ENCODE measurements at regions not wholly inside any gene's neighbourhood (a gene's known extent, or its start where the extent isn't known, plus 50 kb on each side); places are given as distances from the start of the nearest gene placed in this dataset.
A peak's percentile ranks its signal among the peaks of the same experiment; 100 is the strongest.
"Not testable (repeated sequence)": the region's sequence is repeated elsewhere in the genome, so short reads cannot be mapped to it uniquely, and the experiment has no call there.

DNA sequence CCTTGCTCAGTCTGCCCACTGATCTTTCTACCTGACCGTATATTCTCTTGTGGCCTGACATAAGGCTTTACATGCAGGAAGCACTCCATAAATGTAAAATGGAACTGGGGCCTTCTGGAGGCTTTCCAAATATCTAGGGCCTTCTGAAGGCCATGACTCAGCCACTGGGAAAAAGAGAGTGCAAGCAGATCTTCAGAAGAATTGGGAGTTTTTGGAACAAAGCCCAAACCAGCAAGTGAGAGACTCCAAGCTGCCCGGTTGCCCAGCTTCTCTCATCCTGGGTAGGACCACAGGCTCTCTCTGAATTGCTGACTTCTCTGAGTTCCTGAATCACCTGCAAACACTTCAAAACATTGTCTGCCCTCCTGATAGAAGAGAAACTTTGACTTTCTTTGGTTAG lies 107.9 kb upstream of the BMAL1 start:
- peak; percentile 80 for DNase-seq (ENCODE audit: low spot score)
- no peak for FAIRE-seq

DNA sequence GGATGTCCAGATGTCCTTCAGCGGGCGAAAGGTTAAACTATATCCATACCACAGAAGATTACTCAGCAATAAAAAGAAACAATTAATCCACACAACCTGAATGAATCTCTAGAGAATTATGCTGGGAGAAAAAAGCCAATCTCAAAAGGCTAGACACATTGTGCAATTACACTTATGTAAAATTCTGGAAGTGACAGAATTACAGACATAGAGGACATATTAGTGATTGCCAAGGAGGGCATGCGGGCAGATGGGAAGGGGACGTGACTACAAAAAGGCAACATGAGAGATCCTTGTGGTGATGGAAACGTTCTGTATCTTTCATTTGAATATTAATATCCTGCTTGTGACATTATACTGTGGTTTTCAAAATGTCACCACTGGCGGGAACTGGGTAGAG lies 103.5 kb upstream of the BMAL1 start:
- DNase-seq (ENCODE audit: low spot score) = no peak
- no peak for FAIRE-seq

DNA sequence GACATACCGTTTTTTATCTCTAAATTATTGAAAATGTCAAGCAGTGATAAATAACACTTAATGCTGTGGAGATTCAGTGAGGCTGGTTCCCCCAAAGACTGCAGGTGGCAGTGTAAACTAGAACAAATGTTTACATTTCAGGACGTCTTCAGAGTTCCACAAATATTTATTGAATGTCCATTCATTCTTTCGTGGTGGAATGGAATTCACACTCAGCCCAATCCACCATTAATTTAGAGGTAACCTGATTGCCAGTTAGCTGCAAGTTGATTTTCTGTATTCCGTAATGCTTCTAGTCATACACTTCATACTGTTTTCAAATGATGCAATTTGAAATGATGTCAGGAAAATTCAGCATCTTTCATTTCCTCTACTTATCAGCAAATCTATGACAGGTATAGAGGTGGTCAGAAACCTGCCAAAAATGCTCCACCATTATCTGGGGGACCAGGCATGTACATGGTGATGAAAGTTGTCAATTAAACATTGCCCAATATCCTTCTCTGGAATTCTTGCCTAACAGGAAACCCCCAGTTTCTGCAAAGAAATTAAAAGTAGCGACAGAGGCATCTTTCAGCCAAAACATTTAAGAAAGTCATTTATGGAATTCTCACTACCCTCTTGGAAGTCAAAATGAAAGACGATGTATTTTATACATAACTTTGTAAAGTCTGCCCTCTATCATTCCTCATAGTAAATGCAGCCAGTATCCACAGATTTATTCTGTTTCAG lies 94.3 kb upstream of the BMAL1 start:
- DNase-seq (ENCODE audit: low spot score) (peak; percentile 49), FAIRE-seq (no peak)

DNA sequence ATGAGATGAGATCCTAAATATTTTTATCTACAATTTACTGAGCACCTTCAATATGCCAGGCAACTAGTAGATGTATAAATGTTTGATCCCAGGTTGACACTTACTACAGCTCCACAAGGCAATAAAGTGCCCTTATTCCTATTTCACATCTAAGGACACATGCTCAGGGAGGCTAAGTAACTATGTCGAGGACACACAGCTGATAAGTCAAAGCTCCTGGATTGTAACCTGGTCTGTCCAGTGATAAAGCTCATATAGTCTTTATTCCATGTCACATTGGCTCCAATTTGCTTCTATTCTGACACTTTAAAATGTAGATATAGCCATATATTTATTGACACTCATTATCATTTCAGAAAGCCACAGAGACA lies 93.8 kb upstream of the BMAL1 start:
- FAIRE-seq = no peak

GRCh38 chr11:13184295-13184794 lies 93.2 kb upstream of the BMAL1 start:
- DNase-seq (ENCODE audit: low spot score) = no peak
- no peak for FAIRE-seq

More for the DNA sequence above, 93.8 kb upstream of the BMAL1 start:
- DNase-seq (ENCODE audit: low spot score) = no peak

GRCh38 chr11:13188179-13188578 lies 89.4 kb upstream of the BMAL1 start:
- DNase-seq (ENCODE audit: low spot score) = no peak
- no peak for FAIRE-seq

DNA sequence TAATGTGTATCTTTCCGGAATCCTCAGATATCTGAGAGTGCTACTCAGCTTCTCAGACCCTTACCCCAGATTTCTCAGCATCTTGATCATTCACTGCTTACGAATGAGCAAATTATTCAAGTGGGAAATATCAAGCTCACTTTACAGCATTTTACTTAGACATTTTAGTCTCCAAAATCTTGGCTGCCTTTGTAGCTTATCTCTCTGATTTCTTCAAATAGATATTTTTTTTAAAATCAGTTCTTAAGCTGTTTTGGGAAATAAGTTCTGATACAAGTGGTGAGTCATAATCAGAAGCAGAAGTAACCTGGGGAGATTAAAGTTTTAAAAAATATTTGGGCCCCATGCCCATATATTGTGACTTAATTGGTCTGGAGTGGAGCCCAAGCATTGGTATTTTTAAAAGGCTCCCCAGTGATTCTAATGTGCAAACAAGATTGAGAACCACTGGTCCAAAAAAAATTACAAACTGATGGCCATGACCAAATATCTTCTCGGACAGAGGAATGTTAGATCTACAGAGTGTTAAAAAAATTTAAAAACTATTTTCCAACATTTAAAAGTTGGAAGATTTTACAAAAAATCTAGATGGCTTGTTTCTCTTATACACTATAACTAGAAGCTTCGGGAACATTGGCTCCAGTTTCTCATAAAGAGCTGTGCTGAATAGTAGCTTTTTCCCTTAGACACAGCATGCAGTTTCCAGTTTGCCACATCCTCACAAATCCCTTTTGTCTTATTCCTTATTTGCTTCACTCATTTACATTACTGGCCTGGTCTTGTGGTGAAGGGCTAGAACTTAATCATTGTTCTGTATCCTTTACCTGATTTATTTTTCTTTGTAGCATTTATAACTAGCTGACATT lies 87.8 kb upstream of the BMAL1 start:
- FAIRE-seq = no peak
- no peak for DNase-seq (ENCODE audit: low spot score)

DNA sequence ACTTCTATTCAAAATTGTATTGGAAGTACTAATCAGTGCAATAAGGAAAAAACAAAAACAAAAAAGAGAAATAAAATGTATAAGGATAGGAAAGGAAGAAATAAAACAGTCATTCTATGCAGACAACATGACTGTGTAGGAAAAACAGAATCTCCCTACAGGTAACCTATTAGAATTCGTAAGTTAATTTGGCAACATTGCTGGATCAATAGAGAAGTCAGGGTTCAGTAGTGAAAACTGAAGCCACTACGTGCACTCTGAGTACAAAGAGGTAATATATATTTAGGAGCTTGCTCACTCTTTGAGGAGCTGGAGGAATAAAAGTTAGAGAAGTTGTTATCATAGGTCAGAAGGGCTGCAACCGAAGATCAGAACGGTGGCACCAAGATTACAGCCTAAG lies 84.0 kb upstream of the BMAL1 start:
- DNase-seq (ENCODE audit: low spot score) (no peak), FAIRE-seq (no peak)

GRCh38 chr11:13197374-13197773 lies 80.2 kb upstream of the BMAL1 start:
- FAIRE-seq; DNase-seq (ENCODE audit: low spot score): not testable (repeated sequence)

GRCh38 chr11:13205486-13205885 lies 72.1 kb upstream of the BMAL1 start:
- no peak for DNase-seq (ENCODE audit: low spot score)
- no peak for FAIRE-seq

DNA sequence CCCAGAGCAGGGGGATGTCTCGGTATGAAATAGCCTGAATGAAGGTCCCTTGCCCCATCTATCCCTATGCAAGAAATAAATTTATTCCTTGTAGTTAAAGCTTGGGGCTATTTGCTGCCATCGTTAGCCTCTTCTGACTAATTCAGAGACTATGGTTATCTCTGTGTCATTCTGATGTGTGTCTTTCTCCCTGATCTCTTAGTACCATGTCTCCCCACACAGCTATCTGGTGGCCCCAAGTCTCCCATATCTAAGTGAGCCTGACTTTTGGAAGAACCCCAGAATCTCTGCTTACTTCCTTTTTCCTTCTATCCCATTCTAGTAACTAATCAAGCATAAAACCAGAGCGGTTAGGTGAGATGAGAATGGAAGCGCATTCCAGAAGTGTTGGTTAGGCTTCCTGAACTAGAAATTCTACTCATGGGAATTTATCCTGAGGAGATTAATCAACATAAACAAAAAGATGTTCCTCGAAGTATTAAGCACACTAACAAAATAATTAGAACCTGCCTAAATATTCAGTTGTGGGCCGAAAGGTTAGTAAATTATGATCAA lies 71.4 kb upstream of the BMAL1 start:
- FAIRE-seq = no peak
- no peak for DNase-seq (ENCODE audit: low spot score)

- DNase-seq (ENCODE audit: low spot score) (no peak), FAIRE-seq (no peak)
Observed at GRCh38 chr11:13207270-13207664, 70.3 kb upstream of the BMAL1 start.

GRCh38 chr11:13207665-13208594 lies 69.7 kb upstream of the BMAL1 start:
- DNase-seq (ENCODE audit: low spot score) (peak; percentile 44), FAIRE-seq (no peak)

DNA sequence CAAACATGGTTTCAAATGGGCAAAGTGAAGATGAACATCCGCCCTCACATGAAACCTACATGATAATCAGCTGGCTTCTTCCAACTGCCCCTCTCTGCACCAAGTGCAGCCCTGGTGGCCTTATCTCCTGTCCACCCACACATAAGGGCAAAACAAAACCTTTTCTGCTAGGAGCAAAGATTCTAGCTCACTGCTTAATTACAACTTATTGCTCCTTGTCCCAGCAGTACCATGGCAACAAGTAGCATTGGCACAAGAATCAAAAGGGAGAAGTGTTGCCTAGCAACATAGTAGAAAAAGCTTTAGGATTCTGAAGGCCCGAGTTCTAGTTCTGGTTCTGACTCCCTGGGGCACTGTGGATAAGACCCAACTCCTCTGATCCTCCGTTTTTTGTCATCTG lies 68.7 kb upstream of the BMAL1 start:
- FAIRE-seq = no peak
- no peak for DNase-seq (ENCODE audit: low spot score)

DNA sequence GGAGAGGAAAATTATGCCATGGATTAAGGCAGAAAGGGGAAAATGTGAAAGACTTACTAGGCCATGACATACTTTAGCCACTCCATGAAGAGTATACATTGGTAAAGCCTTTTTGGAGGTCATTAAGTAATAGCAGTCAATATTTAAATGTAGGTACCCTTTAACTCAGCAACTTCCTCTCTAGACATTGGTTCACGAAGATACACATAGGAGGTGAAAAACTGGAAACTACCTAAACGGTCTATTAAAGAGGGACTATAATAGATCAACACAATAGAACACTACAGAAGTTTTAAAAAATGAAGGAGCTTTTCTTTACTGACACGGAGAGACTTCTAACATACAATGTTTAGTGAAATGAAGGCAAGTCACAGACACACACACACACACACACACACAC lies 68.2 kb upstream of the BMAL1 start:
- DNase-seq (ENCODE audit: low spot score) = no peak
- FAIRE-seq = no peak

GRCh38 chr11:13210424-13210823 lies 67.2 kb upstream of the BMAL1 start:
- no peak for FAIRE-seq
- DNase-seq (ENCODE audit: low spot score) = peak; percentile 71

DNA sequence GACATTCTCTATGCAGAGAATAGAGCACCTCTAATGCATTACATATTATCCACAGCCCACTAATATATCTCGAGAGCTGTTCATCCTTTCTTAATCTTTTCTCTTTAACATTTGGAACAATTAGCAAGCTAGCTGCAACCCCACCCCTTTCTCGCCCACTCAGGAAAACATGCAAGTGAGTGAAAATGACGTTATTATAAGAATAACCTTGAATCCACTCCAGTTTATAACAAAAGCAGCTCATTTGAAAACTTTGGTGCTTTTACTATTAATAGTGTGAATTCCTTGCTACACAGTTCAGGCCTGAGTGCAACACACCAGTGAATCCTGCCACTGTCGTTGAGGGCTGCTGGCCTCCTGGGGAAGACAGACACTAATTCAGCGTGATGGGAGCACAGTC lies 63.3 kb upstream of the BMAL1 start:
- no peak for DNase-seq (ENCODE audit: low spot score)
- FAIRE-seq = peak; percentile 50

DNA sequence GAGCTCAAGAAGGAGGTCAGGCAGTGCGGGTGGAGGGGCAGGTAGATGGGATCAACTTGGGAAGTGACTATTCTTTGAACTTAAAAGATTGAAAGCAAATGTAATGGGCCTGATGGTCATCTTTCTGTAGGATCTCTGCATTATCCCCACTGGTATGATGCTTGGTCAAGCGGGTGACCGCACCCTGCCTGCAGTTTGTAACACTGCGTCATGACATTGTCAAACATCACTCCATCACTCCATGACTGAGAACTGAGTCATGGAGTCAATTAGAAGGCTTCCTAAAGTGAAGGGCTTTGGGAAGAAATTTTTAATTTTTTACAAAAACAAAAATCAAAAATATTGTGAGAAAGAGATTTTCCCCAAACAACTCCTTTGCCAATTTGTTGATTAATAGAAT lies 62.4 kb upstream of the BMAL1 start:
- peak; percentile 55 for DNase-seq (ENCODE audit: low spot score)
- no peak for FAIRE-seq

DNA sequence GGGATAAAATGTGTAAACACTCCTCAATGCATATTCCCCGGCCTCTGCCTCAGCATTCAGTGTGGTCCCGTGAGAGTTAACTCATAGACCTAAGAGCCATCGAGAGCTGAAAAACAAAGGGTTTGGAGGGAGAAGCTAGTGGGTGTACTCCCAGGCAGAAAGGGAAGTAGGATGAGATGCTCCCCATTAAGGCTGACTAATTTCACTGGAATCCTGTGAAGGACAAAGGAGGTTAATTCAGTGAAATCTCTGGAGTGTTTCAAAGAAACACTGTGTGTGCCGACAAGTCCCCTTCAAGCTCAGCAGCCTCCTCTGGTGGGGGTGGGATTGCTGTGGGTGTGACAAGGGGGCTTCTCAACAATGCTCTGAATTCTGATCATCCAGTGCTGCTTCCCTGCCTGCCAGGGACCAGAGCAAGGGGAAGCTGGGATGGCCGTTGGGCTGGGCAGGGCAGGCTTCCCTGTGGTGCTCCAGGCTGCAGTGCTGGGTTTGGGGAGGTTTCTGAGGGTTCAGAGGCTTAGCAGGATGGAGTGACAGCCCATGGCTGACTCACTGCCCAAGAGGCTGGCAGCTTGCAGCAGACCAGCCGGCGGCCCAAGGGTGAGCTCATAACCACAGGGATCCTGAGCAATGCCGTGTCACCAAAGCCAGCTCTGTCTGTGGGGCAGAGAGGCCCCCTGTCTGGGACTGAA lies 61.4 kb upstream of the BMAL1 start:
- peak; percentile 84 for FAIRE-seq

DNA sequence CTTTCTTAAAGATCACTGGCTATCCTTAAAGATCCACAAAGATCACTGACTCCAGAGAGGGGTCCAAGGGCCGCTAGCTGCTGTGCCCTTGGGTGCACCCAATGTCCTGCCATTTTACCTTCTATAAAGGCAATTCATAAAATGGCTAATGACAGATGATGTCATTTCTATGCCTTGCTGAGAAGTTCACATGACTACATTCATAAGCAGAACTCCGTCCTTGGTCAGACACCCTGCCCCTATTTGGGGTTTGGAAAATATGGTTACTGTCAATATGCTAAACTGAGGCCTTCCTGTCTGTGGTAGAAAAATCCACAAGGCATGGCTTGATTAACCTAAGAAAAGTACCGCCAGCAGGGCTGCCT lies 60.9 kb upstream of the BMAL1 start:
- FAIRE-seq (peak; percentile 93), DNase-seq (ENCODE audit: low spot score) (peak; percentile 50)

More for the DNA sequence above, 61.4 kb upstream of the BMAL1 start:
- DNase-seq (ENCODE audit: low spot score) = peak; percentile 95

DNA sequence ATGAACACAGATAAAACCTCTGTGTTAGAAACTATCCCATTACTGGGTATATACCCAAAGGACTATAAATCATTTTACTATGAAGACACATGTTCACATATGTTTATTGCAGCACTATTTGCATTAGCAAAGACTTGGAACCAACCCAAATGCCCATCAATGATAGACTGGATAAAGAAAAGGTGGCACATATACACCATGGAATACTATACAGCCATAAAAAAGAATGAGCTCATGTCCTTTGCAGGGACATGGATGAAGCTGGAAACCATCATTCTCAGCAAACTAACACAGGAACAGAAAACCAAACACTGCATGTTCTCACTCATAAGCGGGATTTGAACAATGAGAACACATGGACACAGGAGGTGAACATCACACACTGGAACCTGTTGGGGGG lies 58.9 kb upstream of the BMAL1 start:
- DNase-seq (ENCODE audit: low spot score); FAIRE-seq: not testable (repeated sequence)

Measured in urothelium cell line (cell line).